DND-41 (cell line): ENCODE measurements at regions not wholly inside any gene's neighbourhood (a gene's known extent, or its start where the extent isn't known, plus 50 kb on each side); places are given as distances from the start of the nearest gene placed in this dataset.

ENCODE experiments used
- ATAC-seq: fragments of 200-7000 bp; cut with Tn5 transposase; 3 replicates; pipeline ENCODE4 v1.9.1; 2021; ENCODE audit warnings: low read depth; ENCODE audit not compliant: insufficient read depth
- DNase-seq: peaks from one replicate; pipeline ENCODE4 v3.0.0-alpha.2; 2020
- H2AFZ ChIP-seq: 2 replicates; pipeline ENCODE4 v1.6.0; 2012; ENCODE audit warnings: low read depth, low read length
- H3K27ac ChIP-seq: 2 replicates; pipeline ENCODE4 v1.5.1; 2012; ENCODE audit warnings: low read length, inconsistent platforms
- H3K27me3 ChIP-seq: fragments of 200-600 bp; sonication (generic); 2 replicates; pipeline ENCODE4 v1.6.0; 2012; ENCODE audit warnings: low read length, mild to moderate bottlenecking, inconsistent platforms; ENCODE audit not compliant: insufficient read depth, poor library complexity
- H3K36me3 ChIP-seq: 2 replicates; pipeline ENCODE4 v1.5.1; 2012; ENCODE audit warnings: low read length, inconsistent platforms; ENCODE audit not compliant: insufficient read depth
- H3K4me1 ChIP-seq: 2 replicates; pipeline ENCODE4 v1.5.1; 2012; ENCODE audit warnings: mild to moderate bottlenecking, low read length; ENCODE audit not compliant: insufficient read depth
- H3K4me2 ChIP-seq: 2 replicates; pipeline ENCODE4 v1.6.0; 2012; ENCODE audit warnings: mild to moderate bottlenecking, moderate library complexity, low read length, inconsistent platforms; ENCODE audit not compliant: insufficient read depth
- H3K4me3 ChIP-seq, 2 experiments: fragments of 200-600 bp in 1 of 2; shearing (Covaris generic) in 1 of 2; 2 replicates each; pipeline ENCODE4 v1.5.1; 2012 to 2016; ENCODE audit warnings: inconsistent platforms in 2 of 2, low read length in 2 of 2, mild to moderate bottlenecking in 2 of 2, low read depth in 1 of 2, moderate library complexity in 1 of 2
- H3K79me2 ChIP-seq: 2 replicates; pipeline ENCODE4 v1.6.0; 2012; ENCODE audit warnings: low read length, inconsistent platforms; ENCODE audit not compliant: insufficient read depth
- H3K9ac ChIP-seq: 2 replicates; pipeline ENCODE4 v1.6.0; 2012; ENCODE audit warnings: low read depth, mild to moderate bottlenecking, inconsistent platforms, low read length, moderate library complexity
- H3K9me3 ChIP-seq: 2 replicates; pipeline ENCODE4 v1.5.1; 2012; ENCODE audit warnings: low read length, moderate library complexity, mild to moderate bottlenecking, inconsistent platforms; ENCODE audit not compliant: insufficient read depth, severe bottlenecking
- H4K20me1 ChIP-seq: 2 replicates; pipeline ENCODE4 v1.6.0; 2012; ENCODE audit warnings: low read length; ENCODE audit not compliant: insufficient read depth
- EZH2 ChIP-seq: IDR thresholded peaks from 3 replicates; pipeline ENCODE4 v1.6.1; 2012; ENCODE audit warnings: borderline replicate concordance, low read depth, mild to moderate bottlenecking, moderate library complexity, low read length, inconsistent platforms; ENCODE audit not compliant: severe bottlenecking
- TF ChIP-seq, protein P1 (sequence below): IDR thresholded peaks from 2 replicates; pipeline ENCODE4 v1.5.1; 2012; ENCODE audit warnings: borderline replicate concordance, low read length, moderate library complexity, mild to moderate bottlenecking; ENCODE audit not compliant: poor library complexity, severe bottlenecking; ENCODE audit errors: extremely low read depth

DNA sequence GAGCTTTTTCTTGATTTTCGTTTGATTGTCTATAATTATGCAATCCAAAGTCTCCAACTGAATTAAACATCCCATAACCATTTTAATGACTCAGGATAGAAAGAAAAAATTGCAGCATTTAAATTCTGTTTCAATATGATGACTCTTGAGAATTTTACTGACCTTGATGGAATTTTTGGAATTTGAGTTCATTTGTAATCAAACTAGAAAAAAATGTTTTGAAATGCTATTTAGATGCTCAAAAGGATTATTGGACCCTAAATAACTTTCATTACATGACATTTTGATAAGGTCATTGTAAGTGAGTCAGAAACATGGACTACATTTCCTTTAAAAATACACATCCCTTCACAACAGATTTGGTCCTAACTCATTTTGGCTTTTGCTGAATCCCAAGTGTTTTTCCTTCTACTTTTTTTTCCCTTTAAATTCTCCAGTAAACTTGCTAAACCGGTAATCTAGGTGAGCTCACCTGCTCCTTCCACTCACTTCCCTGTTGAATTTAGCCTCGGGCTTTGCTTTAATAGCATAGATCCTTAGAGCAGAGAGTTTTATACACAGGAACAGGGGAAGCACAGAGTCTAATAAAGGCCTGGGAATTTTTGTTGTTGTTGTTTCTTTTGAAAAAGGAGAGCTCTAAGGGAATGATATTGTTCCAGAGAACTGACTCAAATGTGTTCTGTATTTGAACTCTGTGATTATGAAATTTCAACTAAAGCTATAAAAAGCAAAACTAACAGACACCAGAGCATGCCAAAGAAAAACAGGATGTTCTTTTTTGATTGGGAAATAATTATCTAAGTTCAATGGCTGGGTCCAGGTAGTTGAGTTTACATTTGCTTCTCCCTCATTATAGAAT, 1088.2 kb upstream of the CITED2 start:
- ATAC-seq, result no peak
- Histone ChIP-seq H3K9me3 (no peaks in the 10 kb centered on the region), H3K36me3 (no peaks in the 10 kb centered on the region), H3K27me3 (no peaks in the 10 kb centered on the region), H3K9ac (no peak overlapping the region), H3K4me2 (no peak overlapping the region), H4K20me1 (no peaks in the 10 kb centered on the region), H3K27ac (no peak overlapping the region), H3K79me2 (no peaks in the 10 kb centered on the region), H3K4me1 (no peaks in the 10 kb centered on the region), H2AFZ (no peak overlapping the region), H3K4me3 (no peak overlapping the region)
- no peak for TF ChIP-seq EZH2
- TF ChIP-seq, protein P1, sequence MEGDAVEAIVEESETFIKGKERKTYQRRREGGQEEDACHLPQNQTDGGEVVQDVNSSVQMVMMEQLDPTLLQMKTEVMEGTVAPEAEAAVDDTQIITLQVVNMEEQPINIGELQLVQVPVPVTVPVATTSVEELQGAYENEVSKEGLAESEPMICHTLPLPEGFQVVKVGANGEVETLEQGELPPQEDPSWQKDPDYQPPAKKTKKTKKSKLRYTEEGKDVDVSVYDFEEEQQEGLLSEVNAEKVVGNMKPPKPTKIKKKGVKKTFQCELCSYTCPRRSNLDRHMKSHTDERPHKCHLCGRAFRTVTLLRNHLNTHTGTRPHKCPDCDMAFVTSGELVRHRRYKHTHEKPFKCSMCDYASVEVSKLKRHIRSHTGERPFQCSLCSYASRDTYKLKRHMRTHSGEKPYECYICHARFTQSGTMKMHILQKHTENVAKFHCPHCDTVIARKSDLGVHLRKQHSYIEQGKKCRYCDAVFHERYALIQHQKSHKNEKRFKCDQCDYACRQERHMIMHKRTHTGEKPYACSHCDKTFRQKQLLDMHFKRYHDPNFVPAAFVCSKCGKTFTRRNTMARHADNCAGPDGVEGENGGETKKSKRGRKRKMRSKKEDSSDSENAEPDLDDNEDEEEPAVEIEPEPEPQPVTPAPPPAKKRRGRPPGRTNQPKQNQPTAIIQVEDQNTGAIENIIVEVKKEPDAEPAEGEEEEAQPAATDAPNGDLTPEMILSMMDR, result no peak
- no peak for DNase-seq

DNA sequence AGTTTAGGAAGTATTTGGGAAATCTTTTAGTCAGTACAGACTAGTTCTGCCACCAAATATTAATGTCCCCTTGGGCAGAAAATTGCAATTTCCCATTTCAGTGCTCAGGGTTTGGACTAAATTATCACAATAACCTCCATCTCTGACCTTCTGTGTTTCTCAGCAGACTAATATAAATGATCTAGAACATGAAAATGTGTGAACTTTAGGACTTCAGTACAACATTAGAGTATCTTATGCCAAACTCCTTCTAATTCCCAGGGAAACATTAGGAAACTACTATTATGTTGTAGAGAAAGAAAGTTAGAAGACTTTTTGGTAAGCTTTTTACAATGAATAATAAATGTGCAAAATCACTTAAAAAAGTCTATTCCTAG, 1087.6 kb upstream of the CITED2 start:
- no peak overlapping the region for H3K4me3 ChIP-seq
- H3K27ac ChIP-seq, result no peak overlapping the region
- no peak overlapping the region for H3K9ac ChIP-seq
- TF ChIP-seq, protein P1, result no peak
- no peak for ATAC-seq
- H4K20me1 ChIP-seq, result no peaks in the 10 kb centered on the region
- no peak overlapping the region for H3K4me2 ChIP-seq
- H3K79me2 ChIP-seq, result no peaks in the 10 kb centered on the region
- no peak for DNase-seq
- no peaks in the 10 kb centered on the region for H3K36me3 ChIP-seq
- H2AFZ ChIP-seq, result no peak overlapping the region
- H3K9me3 ChIP-seq, result no peaks in the 10 kb centered on the region
- H3K4me1 ChIP-seq, result no peaks in the 10 kb centered on the region
- H3K27me3 ChIP-seq, result no peaks in the 10 kb centered on the region

DNA sequence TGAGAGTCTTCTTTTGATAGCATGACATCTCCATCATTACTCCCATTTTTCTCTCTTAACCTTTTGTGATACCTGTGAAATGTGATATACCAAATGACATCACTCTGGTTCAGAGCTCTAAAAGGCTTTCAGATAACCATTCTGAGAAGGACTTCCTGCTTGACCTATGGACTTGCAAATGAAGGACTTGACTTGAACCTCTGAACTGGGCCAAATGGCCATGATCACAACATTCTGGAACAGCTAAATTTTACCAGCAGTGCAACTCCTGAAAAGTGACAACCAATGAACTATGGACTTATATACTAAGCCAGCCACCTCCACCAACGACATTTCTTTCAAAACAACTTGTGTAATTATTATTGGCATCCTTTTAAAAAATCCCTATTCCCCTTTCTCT, 1085.8 kb upstream of the CITED2 start:
- H3K36me3 ChIP-seq, result no peaks in the 10 kb centered on the region
- ATAC-seq (no peak), DNase-seq (no peak)
- no peaks in the 10 kb centered on the region for H3K79me2 ChIP-seq
- H3K27me3 ChIP-seq, result no peaks in the 10 kb centered on the region
- H3K9ac ChIP-seq, result no peak overlapping the region
- no peak overlapping the region for H3K4me2 ChIP-seq
- no peak overlapping the region for H3K27ac ChIP-seq
- H3K4me3 ChIP-seq, result no peak overlapping the region
- no peak overlapping the region for H2AFZ ChIP-seq
- H3K4me1 ChIP-seq, result no peaks in the 10 kb centered on the region
- no peaks in the 10 kb centered on the region for H4K20me1 ChIP-seq
- TF ChIP-seq EZH2, result no peak
- H3K9me3 ChIP-seq, result no peaks in the 10 kb centered on the region

DNA sequence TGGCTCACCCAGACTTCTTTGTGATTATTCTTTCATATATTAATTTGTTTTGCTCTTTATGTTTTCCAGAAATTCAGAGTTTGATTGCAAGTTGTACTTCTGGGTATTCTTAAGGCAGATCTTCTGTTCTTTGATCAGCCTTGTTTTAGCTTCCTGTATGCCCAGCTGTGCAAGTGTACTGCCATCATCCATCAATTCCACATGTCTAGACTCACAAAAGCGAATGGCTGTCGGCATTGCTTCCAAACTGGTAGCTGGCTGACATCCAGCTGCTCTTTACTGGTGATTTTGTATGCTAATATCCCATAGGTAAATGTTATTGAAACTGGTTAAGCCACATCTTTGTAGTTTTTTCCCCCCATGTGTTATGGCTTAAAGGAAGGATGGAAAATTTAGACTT, 1084.8 kb upstream of the CITED2 start:
- H3K4me1 ChIP-seq, result no peaks in the 10 kb centered on the region
- no peaks in the 10 kb centered on the region for H3K36me3 ChIP-seq
- H3K9ac ChIP-seq, result no peak overlapping the region
- ATAC-seq (no peak), DNase-seq (no peak)
- H3K4me2 ChIP-seq, result no peak overlapping the region
- H3K27ac ChIP-seq, result no peak overlapping the region
- H4K20me1 ChIP-seq, result no peaks in the 10 kb centered on the region
- no peak overlapping the region for H2AFZ ChIP-seq
- no peak overlapping the region for H3K4me3 ChIP-seq
- no peak for TF ChIP-seq EZH2
- TF ChIP-seq, protein P1, result no peak
- no peaks in the 10 kb centered on the region for H3K79me2 ChIP-seq
- no peaks in the 10 kb centered on the region for H3K27me3 ChIP-seq
- no peaks in the 10 kb centered on the region for H3K9me3 ChIP-seq
